HAP-1 (cell line): ENCODE measurements at regions not wholly inside any gene's neighbourhood (a gene's known extent, or its start where the extent isn't known, plus 50 kb on each side); places are given as distances from the start of the nearest gene placed in this dataset.

Source experiments
- DNase-seq, 2 experiments: peaks; one replicate each; pipeline ENCODE4 v3.0.0-alpha.2; 2016 to 2020; ENCODE audit warnings: low spot score in 2 of 2
- H3K27me3 ChIP-seq: fragments of 250-450 bp; sonication (Bioruptor Pico); 2 replicates; pipeline ENCODE4 v1.5.1; 2020; ENCODE audit warnings: low read depth, mild to moderate bottlenecking, moderate library complexity
- H3K36me3 ChIP-seq: fragments of 250-450 bp; sonication (Bioruptor Pico); replicated peaks from 2 replicates; pipeline ENCODE4 v1.5.1; 2020; ENCODE audit warnings: mild to moderate bottlenecking
- H3K4me1 ChIP-seq: fragments of 250-450 bp; sonication (Bioruptor Pico); 2 replicates; pipeline ENCODE4 v1.5.1; 2020; ENCODE audit warnings: mild to moderate bottlenecking
- H3K4me3 ChIP-seq: fragments of 250-450 bp; sonication (Bioruptor Pico); 2 replicates; pipeline ENCODE4 v1.5.1; 2020; ENCODE audit warnings: mild to moderate bottlenecking, moderate library complexity
- H3K9me3 ChIP-seq: fragments of 250-450 bp; sonication (Bioruptor Pico); 2 replicates; pipeline ENCODE4 v1.5.1; 2020; ENCODE audit warnings: mild to moderate bottlenecking, moderate library complexity
- in situ Hi-C: fragments of 300-500 bp; cut with MboI; formaldehyde crosslinking; loops from 3 replicates; pipeline ENCODE4 v1.14.3; 2020; ENCODE audit warnings: low sequenced_read_pairs, inconsistent platforms, mixed read lengths

DNA sequence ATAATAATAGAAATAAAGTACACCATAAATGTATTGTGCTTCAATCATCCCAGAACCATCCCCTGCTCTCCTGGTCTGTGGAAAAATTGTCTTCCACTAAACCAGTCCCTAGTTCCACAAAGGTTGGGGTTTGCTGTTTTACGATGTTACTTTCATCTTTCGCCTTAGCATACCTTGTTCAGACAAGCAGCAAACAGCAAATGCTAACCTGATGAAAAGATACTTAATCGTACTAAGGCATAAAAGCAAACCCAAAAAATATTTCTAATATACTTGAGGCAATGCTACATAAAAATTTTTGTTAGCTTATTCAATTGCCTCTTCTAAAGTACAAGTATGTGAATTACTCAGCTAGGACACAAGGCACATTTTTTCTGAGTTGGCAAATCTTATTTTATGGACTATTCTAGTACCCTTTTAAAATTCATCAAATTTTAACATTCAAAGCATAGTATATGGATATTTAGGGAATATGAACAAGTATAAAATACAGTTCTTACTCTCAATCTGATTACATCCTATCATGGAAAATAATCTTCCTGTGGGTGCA lies 97.1 kb upstream of the PLEKHG7 start:
- H3K4me3 ChIP-seq, result no peak overlapping the region
- no peaks in the 10 kb centered on the region for H3K36me3 ChIP-seq
- in situ Hi-C loops, result no loop called here
- no peaks in the 10 kb centered on the region for H3K9me3 ChIP-seq
- H3K27me3 ChIP-seq, result peaks cover 7% of the 10 kb centered on the region; the same call in 1 of the 2 replicates
- no peak for DNase-seq
- H3K4me1 ChIP-seq, result no peaks in the 10 kb centered on the region

- H3K9me3 ChIP-seq, result no peaks in the 10 kb centered on the region
- no peaks in the 10 kb centered on the region for H3K4me1 ChIP-seq
- H3K27me3 ChIP-seq, result peaks cover 7% of the 10 kb centered on the region; the same call in 1 of the 2 replicates
- no peaks in the 10 kb centered on the region for H3K36me3 ChIP-seq
- in situ Hi-C loops, result no loop called here
- H3K4me3 ChIP-seq, result no peak overlapping the region
- no peak for DNase-seq
These were observed 98.0 kb upstream of the PLEKHG7 start for GRCh38 chr12:92604786-92605185.

DNA sequence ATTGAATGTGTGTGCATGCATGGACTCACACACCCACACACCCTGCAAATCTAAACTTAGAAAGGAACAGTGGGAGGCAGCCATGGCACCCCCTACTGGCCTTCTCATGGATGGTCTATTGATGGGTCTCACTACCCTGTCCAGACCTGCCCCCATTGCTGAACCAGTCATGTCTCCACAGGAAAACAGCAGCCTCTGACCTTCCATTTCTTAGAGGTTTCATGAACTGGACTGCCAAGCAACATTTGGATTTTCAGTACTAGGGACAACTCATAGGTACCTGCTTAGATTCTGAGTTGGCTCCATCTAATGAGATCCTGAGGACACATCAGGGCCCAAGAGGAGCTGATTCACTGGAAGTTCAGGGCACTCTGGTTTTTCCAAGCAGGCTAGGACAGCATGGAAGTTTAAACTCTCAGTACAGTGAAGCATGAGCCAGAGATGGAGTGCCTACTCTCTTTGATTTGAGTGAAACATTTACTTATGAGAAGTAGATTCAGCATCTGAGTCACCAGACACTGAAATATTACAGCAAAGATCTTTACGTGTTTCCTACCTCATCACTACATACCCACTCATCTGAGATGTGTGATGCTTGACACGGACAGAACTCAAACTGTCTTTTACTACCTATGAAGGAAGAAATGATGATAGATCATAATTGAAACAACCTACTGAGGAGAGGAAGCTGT lies 98.9 kb upstream of the PLEKHG7 start:
- in situ Hi-C loops, result no loop called here
- 0 out of 2 replicates have a peak, but pooled peaks cover 2% of the 10 kb centered on the region for H3K9me3 ChIP-seq
- H3K4me3 ChIP-seq, result no peak overlapping the region
- DNase-seq, result no peak
- no peaks in the 10 kb centered on the region for H3K36me3 ChIP-seq
- H3K27me3 ChIP-seq, result peaks cover 7% of the 10 kb centered on the region; the same call in 1 of the 2 replicates
- H3K4me1 ChIP-seq, result no peaks in the 10 kb centered on the region

- Histone ChIP-seq H3K4me3 (no peak overlapping the region), H3K27me3 (peaks cover 6% of the 10 kb centered on the region; the same call in 1 of the 2 replicates), H3K36me3 (no peaks in the 10 kb centered on the region), H3K9me3 (0 out of 2 replicates have a peak, but pooled peaks cover 2% of the 10 kb centered on the region), H3K4me1 (no peaks in the 10 kb centered on the region)
- no peak for DNase-seq
- in situ Hi-C loops, result no loop called here
These were observed 99.7 kb upstream of the PLEKHG7 start for GRCh38 chr12:92602930-92603623.

- H3K27me3 ChIP-seq, result peaks cover 2% of the 10 kb centered on the region; the same call in 1 of the 2 replicates
- in situ Hi-C loops, result no loop called here
- no peaks in the 10 kb centered on the region for H3K4me1 ChIP-seq
- H3K4me3 ChIP-seq, result no peak overlapping the region
- 0 out of 2 replicates have a peak, but pooled peaks cover 2% of the 10 kb centered on the region for H3K9me3 ChIP-seq
- DNase-seq, result no peak
- no peaks in the 10 kb centered on the region for H3K36me3 ChIP-seq
These were observed 100.3 kb upstream of the PLEKHG7 start for GRCh38 chr12:92602476-92602875.

- no peaks in the 10 kb centered on the region for H3K4me1 ChIP-seq
- peaks cover 2% of the 10 kb centered on the region; the same call in 1 of the 2 replicates for H3K27me3 ChIP-seq
- no peak overlapping the region for H3K4me3 ChIP-seq
- H3K36me3 ChIP-seq, result no peaks in the 10 kb centered on the region
- no peak for DNase-seq
- in situ Hi-C loops, result no loop called here
- H3K9me3 ChIP-seq, result 0 out of 2 replicates have a peak, but pooled peaks cover 2% of the 10 kb centered on the region
These were observed 101.1 kb upstream of the PLEKHG7 start for GRCh38 chr12:92601680-92602079.

GRCh38 chr12:92601176-92601575 lies 101.6 kb upstream of the PLEKHG7 start:
- no peak for DNase-seq
- 0 out of 2 replicates have a peak, but pooled peaks cover 2% of the 10 kb centered on the region for H3K9me3 ChIP-seq
- no peak overlapping the region for H3K4me3 ChIP-seq
- H3K36me3 ChIP-seq, result no peaks in the 10 kb centered on the region
- no peaks in the 10 kb centered on the region for H3K4me1 ChIP-seq
- H3K27me3 ChIP-seq, result peaks cover 2% of the 10 kb centered on the region; the same call in 1 of the 2 replicates
- in situ Hi-C loops, result no loop called here

- no peak for DNase-seq
- H3K36me3 ChIP-seq, result no peaks in the 10 kb centered on the region
- H3K9me3 ChIP-seq, result 0 out of 2 replicates have a peak, but pooled peaks cover 2% of the 10 kb centered on the region
- H3K4me1 ChIP-seq, result no peaks in the 10 kb centered on the region
- H3K4me3 ChIP-seq, result no peak overlapping the region
- in situ Hi-C loops, result no loop called here
- peaks cover 2% of the 10 kb centered on the region; the same call in 1 of the 2 replicates for H3K27me3 ChIP-seq
These were observed 102.7 kb upstream of the PLEKHG7 start for GRCh38 chr12:92600052-92600451.

GRCh38 chr12:92597997-92598396 lies 104.8 kb upstream of the PLEKHG7 start:
- Histone ChIP-seq H3K27me3 (no peaks in the 10 kb centered on the region), H3K9me3 (0 out of 2 replicates have a peak, but pooled peaks cover 2% of the 10 kb centered on the region), H3K4me1 (no peaks in the 10 kb centered on the region), H3K36me3 (no peaks in the 10 kb centered on the region), H3K4me3 (no peak overlapping the region)
- in situ Hi-C loops, result no loop called here
- no peak for DNase-seq

DNA sequence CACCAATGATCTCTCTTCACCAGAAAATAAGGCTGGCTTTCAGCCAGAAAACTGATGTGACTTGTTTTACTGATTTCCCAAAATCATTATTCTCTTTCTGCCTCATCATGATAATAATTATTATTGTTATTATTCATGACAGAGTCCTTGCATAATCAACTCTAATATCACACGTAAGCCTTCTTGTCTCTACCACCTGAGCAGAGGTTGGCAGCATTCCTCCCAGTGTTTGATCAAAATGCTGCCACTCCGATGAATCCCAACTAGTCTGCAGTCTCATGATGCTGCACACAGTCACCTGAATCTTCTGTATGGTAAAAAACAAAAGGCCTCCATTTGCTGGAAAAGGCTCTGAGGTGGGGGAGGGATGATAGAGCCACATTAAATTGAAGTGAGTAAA lies 105.7 kb upstream of the PLEKHG7 start:
- no peak for DNase-seq
- Histone ChIP-seq H3K4me1 (no peaks in the 10 kb centered on the region), H3K4me3 (no peak overlapping the region), H3K9me3 (0 out of 2 replicates have a peak, but pooled peaks cover 2% of the 10 kb centered on the region), H3K27me3 (no peaks in the 10 kb centered on the region), H3K36me3 (no peaks in the 10 kb centered on the region)
- in situ Hi-C loops, result no loop called here

- DNase-seq, result no peak
- in situ Hi-C loops, result no loop called here
- no peak overlapping the region for H3K4me3 ChIP-seq
- H3K9me3 ChIP-seq, result 0 out of 2 replicates have a peak, but pooled peaks cover 2% of the 10 kb centered on the region
- no peaks in the 10 kb centered on the region for H3K27me3 ChIP-seq
- H3K4me1 ChIP-seq, result no peaks in the 10 kb centered on the region
- H3K36me3 ChIP-seq, result no peaks in the 10 kb centered on the region
These were observed 106.4 kb upstream of the PLEKHG7 start for GRCh38 chr12:92596383-92596782.

DNA sequence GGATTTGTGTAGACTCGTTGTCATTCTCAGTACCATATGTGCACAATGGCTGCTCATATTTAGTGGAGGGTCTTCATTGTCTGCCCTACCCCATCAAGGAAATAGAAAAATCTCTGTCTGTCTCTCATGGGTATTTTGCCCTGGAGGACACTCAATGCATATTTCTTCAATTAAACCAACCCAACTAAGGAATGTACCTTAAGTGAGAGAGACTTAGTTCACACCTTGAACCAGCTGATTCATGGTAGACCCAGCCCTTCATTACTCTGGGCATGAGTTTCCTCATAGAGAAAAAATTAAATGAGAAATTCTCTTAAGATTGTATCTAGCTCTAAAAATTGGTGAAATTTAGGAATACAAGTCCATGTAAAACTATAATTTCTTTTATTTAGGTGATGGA lies 107.1 kb upstream of the PLEKHG7 start:
- Histone ChIP-seq H3K9me3 (0 out of 2 replicates have a peak, but pooled peaks cover 2% of the 10 kb centered on the region), H3K36me3 (no peaks in the 10 kb centered on the region), H3K27me3 (no peaks in the 10 kb centered on the region), H3K4me3 (no peak overlapping the region), H3K4me1 (no peaks in the 10 kb centered on the region)
- in situ Hi-C loops, result no loop called here
- no peak for DNase-seq

- no peak for DNase-seq
- H3K27me3 ChIP-seq, result no peaks in the 10 kb centered on the region
- in situ Hi-C loops, result no loop called here
- no peaks in the 10 kb centered on the region for H3K36me3 ChIP-seq
- no peaks in the 10 kb centered on the region for H3K9me3 ChIP-seq
- H3K4me1 ChIP-seq, result no peaks in the 10 kb centered on the region
- H3K4me3 ChIP-seq, result no peak overlapping the region
These were observed 108.9 kb upstream of the PLEKHG7 start for GRCh38 chr12:92593734-92594402.
